ENCODE measurements at regions not wholly inside any gene's neighbourhood (a gene's known extent, or its start where the extent isn't known, plus 50 kb on each side); places are given as distances from the start of the nearest gene placed in this dataset.

DNA sequence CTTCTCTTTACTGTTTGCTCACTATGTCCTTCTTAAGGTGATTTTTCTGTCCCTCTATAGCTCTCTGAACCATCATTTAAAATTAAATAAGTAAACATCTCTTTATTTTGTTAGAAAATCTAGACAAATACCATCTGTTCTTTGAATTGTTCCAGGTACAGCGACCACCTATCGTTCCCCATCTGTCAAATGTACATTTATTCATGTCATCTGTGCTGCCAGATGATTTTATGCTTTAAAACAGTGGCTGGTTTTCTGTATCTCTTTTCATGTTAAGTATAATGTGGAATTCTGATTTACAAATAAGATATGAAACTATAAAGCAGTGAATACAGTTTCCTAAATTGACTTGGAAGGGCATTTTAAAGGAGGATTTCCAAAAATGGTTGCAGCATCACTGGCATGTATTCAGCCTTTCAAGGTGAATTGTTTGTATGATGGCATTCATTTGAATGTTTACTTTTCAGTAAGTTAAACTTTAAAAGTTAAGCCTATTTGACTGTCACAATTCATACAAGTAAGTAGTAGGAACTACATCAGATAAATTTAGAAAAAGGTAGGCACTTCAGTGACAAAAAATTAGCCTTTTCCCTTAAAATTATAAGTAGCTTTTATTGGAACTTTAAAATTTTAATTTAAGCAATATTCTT lies 92.6 kb upstream of the CLVS2 start (continued):
- TF ChIP-seq, protein P1, sequence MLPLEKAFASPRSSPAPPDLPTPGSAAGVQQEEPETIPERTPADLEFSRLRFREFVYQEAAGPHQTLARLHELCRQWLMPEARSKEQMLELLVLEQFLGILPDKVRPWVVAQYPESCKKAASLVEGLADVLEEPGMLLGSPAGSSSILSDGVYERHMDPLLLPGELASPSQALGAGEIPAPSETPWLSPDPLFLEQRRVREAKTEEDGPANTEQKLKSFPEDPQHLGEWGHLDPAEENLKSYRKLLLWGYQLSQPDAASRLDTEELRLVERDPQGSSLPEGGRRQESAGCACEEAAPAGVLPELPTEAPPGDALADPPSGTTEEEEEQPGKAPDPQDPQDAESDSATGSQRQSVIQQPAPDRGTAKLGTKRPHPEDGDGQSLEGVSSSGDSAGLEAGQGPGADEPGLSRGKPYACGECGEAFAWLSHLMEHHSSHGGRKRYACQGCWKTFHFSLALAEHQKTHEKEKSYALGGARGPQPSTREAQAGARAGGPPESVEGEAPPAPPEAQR (CRISPR knock-in tag; IDR thresholded peaks at IDR 0.05) = no peak
- TF ChIP-seq MYBL2 (CRISPR knock-in tag; IDR thresholded peaks at IDR 0.05) = no peak

DNA sequence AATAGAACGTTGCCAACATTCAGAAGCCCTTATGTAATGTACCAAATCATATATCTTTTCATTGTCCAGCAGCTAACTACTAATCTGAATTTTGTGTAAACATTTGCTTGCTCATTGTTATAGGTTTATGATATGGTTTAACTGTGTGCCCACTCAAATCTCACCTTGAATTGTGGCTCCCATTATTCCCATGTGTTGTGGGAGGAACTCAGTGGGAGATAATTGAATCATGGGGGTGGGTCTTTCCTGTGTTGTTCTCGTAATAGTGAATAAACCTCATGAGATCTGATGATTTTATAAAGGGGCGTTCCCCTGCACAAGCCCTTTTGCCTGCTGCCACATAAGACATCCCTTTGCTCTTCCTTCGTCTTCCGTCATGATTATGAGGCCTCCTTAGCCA lies 91.9 kb upstream of the CLVS2 start:
- H3K27me3 Mint-ChIP-seq (ENCODE audit: low read depth) = no peaks in the 10 kb centered on the region
- no peak overlapping the region for H3K27ac Mint-ChIP-seq
- H3K36me3 Mint-ChIP-seq = no peaks in the 10 kb centered on the region
- TF ChIP-seq ZNF219 (CRISPR knock-in tag; IDR thresholded peaks at IDR 0.05; ENCODE audit: borderline replicate concordance) (no peak), MYBL2 (CRISPR knock-in tag; IDR thresholded peaks at IDR 0.05) (no peak), RORB (CRISPR knock-in tag; IDR thresholded peaks at IDR 0.05) (no peak)
- TF ChIP-seq, protein P2, sequence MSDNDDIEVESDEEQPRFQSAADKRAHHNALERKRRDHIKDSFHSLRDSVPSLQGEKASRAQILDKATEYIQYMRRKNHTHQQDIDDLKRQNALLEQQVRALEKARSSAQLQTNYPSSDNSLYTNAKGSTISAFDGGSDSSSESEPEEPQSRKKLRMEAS (CRISPR knock-in tag; IDR thresholded peaks at IDR 0.05) = no peak
- TF ChIP-seq, protein P3, sequence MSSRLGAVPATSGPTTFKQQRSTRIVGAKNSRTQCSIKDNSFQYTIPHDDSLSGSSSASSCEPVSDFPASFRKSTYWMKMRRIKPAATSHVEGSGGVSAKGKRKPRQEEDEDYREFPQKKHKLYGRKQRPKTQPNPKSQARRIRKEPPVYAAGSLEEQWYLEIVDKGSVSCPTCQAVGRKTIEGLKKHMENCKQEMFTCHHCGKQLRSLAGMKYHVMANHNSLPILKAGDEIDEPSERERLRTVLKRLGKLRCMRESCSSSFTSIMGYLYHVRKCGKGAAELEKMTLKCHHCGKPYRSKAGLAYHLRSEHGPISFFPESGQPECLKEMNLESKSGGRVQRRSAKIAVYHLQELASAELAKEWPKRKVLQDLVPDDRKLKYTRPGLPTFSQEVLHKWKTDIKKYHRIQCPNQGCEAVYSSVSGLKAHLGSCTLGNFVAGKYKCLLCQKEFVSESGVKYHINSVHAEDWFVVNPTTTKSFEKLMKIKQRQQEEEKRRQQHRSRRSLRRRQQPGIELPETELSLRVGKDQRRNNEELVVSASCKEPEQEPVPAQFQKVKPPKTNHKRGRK (CRISPR knock-in tag; IDR thresholded peaks at IDR 0.05; ENCODE audit: borderline replicate concordance) = no peak
- ATAC-seq = no peak
- DNase-seq (ENCODE audit: low spot score) = no peak
- no peak overlapping the region for H3K4me3 Mint-ChIP-seq
- ChIA-PET CTCF (no interaction called here), POLR2A (no interaction called here)
- H3K4me1 Mint-ChIP-seq = peaks cover 5% of the 10 kb centered on the region; the same call in 1 of the 2 replicates
- no peaks in the 10 kb centered on the region for H3K9me3 Mint-ChIP-seq

DNA sequence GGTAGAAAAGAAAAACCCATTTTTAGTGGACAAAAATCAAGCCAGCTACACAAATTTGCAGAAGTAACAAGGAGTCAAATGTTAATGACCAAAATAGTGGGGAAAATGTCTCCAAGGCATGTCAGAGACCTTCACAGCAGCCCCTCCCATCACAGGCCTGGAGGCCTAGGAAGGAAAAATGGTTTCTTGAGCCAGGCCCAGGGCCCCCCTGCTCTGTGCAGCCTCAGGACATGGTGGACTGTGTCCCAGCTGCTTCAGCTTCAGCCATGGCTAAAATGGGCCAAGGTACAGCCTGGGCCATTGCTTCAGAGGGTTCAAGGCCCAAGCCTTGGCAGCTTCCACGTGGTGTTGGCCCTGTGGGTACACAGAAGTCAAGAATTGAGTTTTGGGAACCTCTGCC lies 82.5 kb upstream of the CLVS2 start:
- ATAC-seq (no peak), DNase-seq (ENCODE audit: low spot score) (no peak)
- H3K36me3 Mint-ChIP-seq = peaks cover 23% of the 10 kb centered on the region
- POLR2A ChIA-PET = no interaction called here
- H3K27ac Mint-ChIP-seq = no peak overlapping the region
- H3K4me1 Mint-ChIP-seq = no peaks in the 10 kb centered on the region
- peaks cover 43% of the 10 kb centered on the region for H3K9me3 Mint-ChIP-seq
- no peak overlapping the region for H3K4me3 Mint-ChIP-seq
- TF ChIP-seq, protein P4, sequence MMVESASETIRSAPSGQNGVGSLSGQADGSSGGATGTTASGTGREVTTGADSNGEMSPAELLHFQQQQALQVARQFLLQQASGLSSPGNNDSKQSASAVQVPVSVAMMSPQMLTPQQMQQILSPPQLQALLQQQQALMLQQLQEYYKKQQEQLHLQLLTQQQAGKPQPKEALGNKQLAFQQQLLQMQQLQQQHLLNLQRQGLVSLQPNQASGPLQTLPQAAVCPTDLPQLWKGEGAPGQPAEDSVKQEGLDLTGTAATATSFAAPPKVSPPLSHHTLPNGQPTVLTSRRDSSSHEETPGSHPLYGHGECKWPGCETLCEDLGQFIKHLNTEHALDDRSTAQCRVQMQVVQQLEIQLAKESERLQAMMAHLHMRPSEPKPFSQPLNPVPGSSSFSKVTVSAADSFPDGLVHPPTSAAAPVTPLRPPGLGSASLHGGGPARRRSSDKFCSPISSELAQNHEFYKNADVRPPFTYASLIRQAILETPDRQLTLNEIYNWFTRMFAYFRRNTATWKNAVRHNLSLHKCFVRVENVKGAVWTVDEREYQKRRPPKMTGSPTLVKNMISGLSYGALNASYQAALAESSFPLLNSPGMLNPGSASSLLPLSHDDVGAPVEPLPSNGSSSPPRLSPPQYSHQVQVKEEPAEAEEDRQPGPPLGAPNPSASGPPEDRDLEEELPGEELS (CRISPR knock-in tag; IDR thresholded peaks at IDR 0.05) = no peak
- TF ChIP-seq, protein P5, sequence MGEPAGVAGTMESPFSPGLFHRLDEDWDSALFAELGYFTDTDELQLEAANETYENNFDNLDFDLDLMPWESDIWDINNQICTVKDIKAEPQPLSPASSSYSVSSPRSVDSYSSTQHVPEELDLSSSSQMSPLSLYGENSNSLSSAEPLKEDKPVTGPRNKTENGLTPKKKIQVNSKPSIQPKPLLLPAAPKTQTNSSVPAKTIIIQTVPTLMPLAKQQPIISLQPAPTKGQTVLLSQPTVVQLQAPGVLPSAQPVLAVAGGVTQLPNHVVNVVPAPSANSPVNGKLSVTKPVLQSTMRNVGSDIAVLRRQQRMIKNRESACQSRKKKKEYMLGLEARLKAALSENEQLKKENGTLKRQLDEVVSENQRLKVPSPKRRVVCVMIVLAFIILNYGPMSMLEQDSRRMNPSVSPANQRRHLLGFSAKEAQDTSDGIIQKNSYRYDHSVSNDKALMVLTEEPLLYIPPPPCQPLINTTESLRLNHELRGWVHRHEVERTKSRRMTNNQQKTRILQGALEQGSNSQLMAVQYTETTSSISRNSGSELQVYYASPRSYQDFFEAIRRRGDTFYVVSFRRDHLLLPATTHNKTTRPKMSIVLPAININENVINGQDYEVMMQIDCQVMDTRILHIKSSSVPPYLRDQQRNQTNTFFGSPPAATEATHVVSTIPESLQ (CRISPR knock-in tag; IDR thresholded peaks at IDR 0.05) = no peak
- TF ChIP-seq SMAD4 (CRISPR knock-in tag; IDR thresholded peaks at IDR 0.05) (no peak), ZNF423 (CRISPR knock-in tag; IDR thresholded peaks at IDR 0.05) (no peak), ZNF263 (CRISPR knock-in tag; IDR thresholded peaks at IDR 0.05; ENCODE audit: low read depth) (no peak), JAZF1 (CRISPR knock-in tag; IDR thresholded peaks at IDR 0.05) (no peak), SOX15 (CRISPR knock-in tag; IDR thresholded peaks at IDR 0.05) (no peak), CREB1 (CRISPR knock-in tag; IDR thresholded peaks at IDR 0.05) (no peak), ZNF317 (CRISPR knock-in tag; IDR thresholded peaks at IDR 0.05; ENCODE audit: borderline replicate concordance, low read depth) (no peak), ZNF138 (CRISPR knock-in tag; conservative IDR thresholded peaks at IDR 0.05) (no peak), IRF2 (CRISPR knock-in tag; IDR thresholded peaks at IDR 0.05; ENCODE audit: borderline replicate concordance, low read depth) (no peak)
- TF ChIP-seq, protein P6, sequence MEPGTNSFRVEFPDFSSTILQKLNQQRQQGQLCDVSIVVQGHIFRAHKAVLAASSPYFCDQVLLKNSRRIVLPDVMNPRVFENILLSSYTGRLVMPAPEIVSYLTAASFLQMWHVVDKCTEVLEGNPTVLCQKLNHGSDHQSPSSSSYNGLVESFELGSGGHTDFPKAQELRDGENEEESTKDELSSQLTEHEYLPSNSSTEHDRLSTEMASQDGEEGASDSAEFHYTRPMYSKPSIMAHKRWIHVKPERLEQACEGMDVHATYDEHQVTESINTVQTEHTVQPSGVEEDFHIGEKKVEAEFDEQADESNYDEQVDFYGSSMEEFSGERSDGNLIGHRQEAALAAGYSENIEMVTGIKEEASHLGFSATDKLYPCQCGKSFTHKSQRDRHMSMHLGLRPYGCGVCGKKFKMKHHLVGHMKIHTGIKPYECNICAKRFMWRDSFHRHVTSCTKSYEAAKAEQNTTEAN (CRISPR knock-in tag; IDR thresholded peaks at IDR 0.05) = no peak
- TF ChIP-seq, protein P7, sequence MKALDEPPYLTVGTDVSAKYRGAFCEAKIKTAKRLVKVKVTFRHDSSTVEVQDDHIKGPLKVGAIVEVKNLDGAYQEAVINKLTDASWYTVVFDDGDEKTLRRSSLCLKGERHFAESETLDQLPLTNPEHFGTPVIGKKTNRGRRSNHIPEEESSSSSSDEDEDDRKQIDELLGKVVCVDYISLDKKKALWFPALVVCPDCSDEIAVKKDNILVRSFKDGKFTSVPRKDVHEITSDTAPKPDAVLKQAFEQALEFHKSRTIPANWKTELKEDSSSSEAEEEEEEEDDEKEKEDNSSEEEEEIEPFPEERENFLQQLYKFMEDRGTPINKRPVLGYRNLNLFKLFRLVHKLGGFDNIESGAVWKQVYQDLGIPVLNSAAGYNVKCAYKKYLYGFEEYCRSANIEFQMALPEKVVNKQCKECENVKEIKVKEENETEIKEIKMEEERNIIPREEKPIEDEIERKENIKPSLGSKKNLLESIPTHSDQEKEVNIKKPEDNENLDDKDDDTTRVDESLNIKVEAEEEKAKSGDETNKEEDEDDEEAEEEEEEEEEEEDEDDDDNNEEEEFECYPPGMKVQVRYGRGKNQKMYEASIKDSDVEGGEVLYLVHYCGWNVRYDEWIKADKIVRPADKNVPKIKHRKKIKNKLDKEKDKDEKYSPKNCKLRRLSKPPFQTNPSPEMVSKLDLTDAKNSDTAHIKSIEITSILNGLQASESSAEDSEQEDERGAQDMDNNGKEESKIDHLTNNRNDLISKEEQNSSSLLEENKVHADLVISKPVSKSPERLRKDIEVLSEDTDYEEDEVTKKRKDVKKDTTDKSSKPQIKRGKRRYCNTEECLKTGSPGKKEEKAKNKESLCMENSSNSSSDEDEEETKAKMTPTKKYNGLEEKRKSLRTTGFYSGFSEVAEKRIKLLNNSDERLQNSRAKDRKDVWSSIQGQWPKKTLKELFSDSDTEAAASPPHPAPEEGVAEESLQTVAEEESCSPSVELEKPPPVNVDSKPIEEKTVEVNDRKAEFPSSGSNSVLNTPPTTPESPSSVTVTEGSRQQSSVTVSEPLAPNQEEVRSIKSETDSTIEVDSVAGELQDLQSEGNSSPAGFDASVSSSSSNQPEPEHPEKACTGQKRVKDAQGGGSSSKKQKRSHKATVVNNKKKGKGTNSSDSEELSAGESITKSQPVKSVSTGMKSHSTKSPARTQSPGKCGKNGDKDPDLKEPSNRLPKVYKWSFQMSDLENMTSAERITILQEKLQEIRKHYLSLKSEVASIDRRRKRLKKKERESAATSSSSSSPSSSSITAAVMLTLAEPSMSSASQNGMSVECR (CRISPR knock-in tag; IDR thresholded peaks at IDR 0.05; ENCODE audit: borderline replicate concordance) = no peak
- CTCF ChIA-PET = no interaction called here
- H3K27me3 Mint-ChIP-seq (ENCODE audit: low read depth) = no peaks in the 10 kb centered on the region; the same call in 1 of the 2 replicates

All from WTC11 (cell line).